HG02981 (cell line): ENCODE measurements at regions not wholly inside any gene's neighbourhood (a gene's known extent, or its start where the extent isn't known, plus 50 kb on each side); places are given as distances from the start of the nearest gene placed in this dataset.
"Not testable (repeated sequence)": the region's sequence is repeated elsewhere in the genome, so short reads cannot be mapped to it uniquely, and the experiment has no call there.

Experiments
- ATAC-seq: cut with Tn5 transposase; IDR thresholded peaks from one replicate; pipeline ENCODE4 v1.9.1; 2021; ENCODE audit warnings: mild to moderate bottlenecking, moderate library complexity; ENCODE audit not compliant: unreplicated experiment

DNA sequence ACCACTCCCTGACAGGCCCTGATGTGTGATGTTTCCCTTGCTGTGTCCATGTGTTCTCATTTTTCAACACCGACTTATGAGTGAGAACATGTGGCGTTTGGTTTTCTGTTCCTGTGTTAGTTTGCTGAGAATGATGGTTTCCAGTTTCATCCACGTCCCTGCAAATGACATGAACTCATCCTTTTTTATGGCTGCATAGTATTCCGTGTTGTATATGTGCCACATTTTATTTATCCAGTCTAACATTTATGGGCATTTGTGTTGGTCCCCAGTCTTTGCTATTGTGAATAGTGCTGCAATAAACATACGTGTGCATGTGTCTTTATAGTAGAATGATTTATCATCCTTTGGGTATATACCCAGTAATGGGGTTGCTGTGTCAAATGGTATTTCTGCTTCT, 830.3 kb upstream of the ADGRB3 start:
- not testable (repeated sequence) for ATAC-seq

DNA sequence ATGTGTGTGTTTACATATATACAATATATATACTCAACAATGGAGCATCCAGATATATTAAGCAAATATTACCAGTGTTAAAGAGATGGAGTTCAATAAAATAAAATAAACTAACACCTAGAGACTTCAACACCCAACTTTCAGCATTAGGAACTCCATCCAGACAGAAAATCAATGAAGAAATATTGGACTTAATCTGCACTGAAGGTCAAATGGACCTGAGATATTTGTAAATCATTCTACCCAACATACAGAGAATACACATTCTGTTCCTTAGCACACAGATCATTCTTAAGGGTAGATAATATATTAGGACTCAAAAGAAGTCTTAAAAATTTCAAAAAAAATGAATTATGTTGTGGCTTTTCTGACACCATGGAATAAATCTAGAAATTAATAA, 832.3 kb upstream of the ADGRB3 start:
- ATAC-seq: no peak

DNA sequence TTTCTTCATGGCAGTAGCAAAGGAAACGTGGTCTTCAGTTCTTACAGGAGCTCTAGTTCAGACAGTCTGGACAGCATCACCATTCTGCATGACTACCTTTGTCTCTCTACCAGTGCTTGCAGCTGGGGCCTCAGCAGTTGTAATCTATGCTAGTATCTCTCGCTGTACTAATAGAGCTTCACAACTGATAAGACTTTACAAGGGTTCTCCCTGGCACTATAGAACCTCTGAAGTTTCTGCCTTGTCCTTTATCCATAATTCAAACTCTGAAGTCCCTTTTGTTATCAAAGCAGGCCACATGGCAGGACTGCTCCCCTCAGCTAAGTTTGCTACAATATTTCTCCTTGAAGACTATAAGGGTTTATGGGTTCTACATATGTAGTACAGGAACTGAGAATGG, 842.1 kb upstream of the ADGRB3 start:
- no peak for ATAC-seq

DNA sequence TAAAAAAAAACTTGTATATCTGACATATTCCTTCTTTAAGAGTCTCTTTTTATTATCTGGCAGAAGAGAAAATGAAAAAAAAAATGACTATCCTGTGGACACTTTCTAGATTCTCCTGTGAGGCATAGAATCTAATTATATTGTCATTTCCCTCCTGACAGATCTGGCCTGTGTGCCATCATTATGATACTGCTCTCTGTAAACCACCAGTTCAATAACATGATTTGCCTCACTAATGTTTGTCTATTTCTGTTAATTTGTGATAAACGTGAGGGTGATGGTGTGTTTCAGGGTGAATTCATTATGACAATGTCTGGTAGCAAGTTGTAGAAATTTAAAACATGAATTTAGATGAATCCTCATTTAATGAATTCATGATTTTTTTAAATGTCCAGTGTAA, 844.5 kb upstream of the ADGRB3 start:
- ATAC-seq: no peak

DNA sequence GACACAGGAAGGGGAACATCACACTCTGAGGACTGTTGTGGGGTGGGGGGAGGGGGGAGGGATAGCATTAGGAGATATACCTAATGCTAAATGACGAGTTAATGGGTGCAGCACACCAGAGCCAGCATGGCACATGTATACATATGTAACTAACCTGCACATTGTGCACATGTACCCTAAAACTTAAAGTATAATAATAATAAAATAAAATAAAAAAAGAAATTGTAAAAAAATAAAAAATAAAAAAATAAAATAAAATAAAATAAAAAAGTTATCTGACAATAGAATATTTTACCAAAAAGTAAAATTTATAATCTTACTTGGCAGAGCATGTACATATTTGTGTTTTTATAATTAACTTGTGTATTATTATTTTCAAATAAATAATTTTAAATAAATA, 848.0 kb upstream of the ADGRB3 start:
- ATAC-seq: not testable (repeated sequence)

DNA sequence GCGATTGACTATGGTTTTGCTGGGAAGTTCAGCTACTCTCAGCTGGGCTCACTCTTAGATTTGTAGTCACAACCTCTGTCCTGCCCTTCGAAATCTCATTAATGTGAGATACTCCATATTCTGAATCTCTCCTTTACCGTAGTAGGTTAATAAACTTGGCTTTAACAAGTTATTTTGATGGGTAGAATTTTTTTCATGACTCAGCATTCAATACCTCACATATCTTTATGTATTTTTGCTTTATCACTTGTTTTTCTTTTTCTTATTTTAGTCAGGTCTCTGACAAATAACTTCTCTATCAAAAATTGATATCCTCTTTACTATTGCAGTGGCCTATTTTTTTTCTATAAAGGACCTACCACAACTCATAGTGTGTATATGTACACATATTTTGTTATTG, 855.2 kb upstream of the ADGRB3 start:
- no peak for ATAC-seq

DNA sequence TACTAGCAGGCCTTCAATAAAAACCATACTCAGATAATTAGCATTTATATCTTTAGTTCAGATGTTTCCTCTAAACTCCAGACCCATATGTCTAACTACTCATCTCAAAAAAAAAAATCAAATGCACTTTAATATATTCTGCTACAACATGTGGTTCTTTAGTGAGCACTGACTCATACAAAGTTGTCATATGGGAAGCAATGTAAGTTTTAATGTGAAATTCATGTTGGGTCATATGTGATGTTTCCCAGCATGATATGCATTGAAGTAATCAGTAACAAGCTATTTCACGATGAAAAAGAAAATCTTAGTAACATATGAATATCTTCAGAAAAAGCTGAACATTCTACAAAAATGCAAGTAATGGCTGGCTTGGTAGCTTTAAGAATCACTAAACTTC, 859.7 kb upstream of the ADGRB3 start:
- ATAC-seq: no peak

DNA sequence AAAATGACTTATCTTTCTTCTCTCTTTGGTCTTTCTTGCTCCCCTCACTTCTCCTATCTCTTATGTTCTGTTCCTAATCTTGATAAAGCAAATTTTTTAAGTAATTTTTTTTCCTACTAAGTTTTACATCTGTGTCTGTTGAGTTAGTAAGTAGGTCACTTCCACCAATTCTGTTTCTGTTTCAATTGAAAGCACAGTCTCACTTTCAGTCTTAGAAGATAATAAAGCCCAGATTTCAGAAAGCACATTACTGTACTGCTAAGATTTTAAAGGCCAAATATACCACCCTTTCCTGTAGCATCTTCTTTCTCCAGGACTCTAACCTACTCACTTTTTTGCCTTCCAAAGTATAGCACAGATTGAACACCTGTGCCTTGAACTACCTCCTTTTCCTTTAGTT, 866.1 kb upstream of the ADGRB3 start:
- peak; percentile 81 for ATAC-seq

DNA sequence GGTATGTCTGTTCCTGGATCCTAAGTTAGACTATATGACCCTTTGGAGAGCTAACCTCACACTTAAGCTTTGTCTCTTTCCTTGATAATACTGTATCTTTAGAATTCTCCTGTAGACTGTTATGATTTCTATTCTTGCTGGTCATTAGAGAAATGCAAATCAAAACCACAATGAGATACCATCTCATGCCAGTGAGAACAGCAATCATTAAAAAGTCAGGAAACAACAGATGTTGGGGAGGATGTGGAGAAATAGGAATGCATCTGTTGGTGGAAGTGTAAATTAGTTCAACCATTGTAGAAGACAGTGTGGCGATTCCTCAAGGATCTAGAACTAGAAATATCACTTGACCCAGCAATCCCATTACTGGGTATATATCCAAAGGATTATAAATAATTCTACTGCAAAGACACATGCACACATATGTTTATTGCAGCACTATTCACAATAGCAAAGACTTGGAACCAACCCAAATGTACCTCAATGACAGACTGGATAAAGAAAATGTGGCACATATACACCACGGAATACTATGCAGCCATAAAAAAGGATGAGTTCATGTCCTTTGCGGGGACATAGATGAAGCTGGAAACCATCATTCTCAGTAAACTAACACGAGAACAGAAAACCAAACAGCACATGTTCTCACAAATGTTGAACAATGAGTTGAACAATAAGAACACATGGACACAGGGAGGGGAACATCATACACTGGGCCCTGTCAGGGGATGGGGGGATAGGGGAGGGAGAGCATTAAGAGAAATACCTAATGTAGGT, 867.8 kb upstream of the ADGRB3 start:
- not testable (repeated sequence) for ATAC-seq

DNA sequence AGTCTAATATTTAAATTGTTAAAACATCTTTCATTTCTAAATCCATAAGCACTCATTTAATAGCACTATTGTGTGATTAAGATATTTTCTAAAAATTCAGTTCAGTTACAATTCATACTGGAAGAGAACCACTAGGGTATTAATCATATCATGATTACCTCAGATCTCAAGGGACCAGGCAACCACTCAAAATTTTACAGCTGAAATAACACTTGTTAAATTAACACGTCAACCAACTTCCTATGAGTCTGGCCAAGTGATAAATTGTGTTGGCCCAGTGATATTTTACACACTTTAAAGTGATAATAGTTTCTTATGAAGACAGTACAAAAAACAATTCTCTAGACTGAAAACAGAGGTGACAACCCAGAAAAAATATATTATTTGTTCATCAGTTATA, 869.0 kb upstream of the ADGRB3 start:
- no peak for ATAC-seq

DNA sequence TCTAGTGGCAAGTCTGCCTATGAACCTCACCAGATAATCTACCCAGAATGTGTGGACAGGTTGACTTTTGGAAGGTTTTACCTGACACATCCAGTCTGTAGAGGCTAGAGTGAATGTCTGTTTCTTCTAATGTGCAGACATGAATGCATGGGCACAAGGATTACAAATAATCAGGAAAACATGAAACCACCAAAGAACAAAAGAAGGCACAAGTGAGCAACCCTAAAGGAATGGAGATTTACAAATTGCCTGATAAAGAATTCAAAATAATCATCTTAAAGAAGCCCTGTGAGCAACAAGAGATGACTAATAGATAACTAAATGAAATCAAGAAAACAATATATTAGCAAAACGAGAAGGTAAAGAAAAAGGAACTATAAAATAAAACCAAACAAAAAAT, 876.1 kb upstream of the ADGRB3 start:
- ATAC-seq: no peak

DNA sequence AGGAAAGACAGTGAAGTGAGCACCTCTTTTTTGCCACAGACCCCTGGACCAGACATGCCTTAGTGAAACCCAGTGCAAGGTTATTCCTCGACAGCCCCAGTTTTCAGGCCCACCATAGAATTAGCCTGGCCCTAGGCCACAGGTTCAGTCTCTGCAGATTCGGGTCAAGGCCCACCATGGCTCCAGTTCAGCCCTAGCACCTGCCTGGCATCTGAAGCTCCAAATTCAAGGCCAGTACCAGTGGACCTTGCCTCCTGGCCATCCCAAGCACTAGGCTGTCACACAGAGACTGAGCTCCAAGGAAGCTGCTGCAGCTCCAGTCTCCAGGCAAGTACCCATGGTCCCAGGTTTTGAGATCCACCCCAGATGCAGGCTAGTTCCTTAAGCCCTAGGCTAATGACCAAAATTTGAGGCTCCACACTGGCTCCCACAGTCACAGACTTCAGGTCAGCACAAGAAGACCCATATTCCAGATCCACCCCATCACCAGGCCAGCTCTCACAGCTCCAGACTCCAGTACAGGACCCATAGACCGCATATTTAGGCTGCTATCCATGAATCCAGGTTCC, 877.5 kb upstream of the ADGRB3 start:
- ATAC-seq: no peak

DNA sequence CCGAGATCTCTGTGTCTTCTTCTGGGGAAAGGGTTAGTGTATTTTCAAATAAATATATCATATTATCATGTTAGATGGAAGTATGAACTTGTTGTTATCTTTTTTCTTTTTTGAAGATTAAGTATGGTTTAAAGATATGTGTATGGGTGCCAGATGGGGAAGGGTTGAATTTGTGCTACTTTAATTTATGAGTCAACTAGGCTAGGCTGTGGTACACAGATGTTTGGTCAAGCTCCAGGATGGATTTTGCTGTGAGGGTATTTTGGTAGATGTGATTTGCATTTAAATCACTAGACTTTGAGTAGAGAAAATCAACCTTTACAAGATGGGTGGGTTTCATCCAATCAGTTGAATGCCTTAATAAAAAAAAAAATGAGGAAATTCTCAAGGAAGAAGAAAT, 886.6 kb upstream of the ADGRB3 start:
- ATAC-seq: no peak

DNA sequence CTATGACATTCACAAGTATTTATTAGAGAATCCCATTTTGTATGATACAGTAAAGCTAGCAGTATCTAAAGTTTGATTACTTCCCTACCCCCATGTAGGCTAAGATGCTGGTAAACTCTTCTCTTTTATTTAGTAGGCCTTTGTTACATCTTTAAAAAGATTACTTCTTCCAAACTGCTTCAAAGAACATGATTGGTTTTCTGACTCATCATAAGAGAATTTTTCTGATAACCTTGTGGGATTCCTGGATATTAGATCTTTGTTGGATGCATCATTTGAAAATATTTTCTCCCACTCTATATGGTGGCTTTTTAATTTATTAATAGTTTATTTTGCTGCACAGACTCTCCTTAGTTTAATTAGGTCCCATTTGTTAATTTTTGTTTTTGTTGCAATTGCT, 898.3 kb upstream of the ADGRB3 start:
- ATAC-seq: no peak

DNA sequence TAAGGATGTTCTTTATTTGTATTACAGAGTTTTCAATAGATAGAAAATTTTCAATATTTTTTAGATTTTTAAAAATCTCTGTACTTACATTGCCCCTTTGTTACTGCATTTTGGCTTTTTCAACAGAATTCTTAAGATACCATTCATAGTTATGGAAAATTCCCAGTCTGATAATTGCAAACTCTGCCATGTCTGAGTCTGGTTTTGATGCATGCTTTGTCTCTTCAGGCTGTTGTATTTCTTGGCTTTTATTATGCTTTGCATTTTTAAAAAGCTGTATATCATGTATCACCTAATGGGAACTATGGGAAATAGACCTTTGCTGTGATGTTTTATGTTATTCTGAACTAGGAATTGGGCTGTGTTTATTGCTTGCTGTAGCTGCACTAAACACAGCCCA, 898.9 kb upstream of the ADGRB3 start:
- no peak for ATAC-seq

DNA sequence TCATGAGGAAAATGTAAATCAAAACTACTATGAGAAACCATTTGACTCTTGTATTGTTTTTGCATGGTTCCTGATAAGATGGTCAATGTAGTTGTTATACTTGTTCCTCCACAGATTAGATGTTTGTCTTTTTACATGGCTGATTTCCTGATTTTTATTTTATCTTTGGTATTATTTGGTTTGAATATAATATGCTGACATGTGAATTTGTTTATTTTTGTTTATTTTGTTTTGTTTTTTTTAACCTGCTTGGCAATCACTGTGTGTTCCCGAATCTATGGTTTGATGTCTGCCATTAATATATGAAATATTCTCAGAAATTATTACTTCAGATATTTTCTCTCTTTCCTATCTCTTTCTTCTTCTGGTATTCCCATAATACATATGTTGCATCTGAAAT, 899.5 kb upstream of the ADGRB3 start:
- ATAC-seq: no peak

DNA sequence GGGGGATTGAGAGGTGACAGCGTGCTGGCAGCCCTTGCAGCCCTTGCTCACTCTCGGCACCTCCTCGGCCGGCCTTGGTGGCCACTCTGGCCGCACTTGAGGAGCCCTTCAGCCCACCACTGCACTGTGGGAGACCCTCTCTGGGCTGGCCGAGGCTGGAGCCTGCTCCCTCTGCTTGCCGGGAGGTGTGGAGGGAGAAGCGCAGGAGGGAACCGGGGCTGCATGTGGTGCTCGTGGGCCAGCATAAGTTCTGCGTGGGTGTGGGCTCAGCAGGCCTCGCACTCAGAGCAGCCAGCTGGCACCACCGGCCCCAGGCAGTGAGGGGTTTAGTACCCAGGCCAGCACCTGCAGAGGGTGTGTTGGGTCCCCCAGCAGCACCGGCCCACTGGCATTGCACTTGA, 912.2 kb upstream of the ADGRB3 start:
- ATAC-seq: no peak

DNA sequence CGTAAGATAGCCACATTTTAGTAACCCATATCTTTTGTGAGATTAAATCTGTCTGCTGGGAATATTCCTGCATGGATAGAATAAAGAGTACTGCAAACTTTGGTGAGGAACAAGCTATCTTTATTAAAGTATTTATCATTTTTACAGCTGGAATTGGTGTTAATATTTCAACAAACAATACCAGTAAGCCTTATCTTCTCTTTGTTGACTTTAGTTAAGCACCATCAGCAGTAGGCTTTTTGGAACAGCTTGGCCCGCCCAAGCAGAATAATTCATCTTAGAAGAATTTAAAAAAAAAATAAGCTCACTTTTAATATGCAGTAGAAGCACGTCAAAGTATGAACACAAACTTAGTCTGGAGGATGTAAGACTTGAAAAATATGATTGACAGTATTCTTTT, 917.8 kb upstream of the ADGRB3 start:
- ATAC-seq: no peak

DNA sequence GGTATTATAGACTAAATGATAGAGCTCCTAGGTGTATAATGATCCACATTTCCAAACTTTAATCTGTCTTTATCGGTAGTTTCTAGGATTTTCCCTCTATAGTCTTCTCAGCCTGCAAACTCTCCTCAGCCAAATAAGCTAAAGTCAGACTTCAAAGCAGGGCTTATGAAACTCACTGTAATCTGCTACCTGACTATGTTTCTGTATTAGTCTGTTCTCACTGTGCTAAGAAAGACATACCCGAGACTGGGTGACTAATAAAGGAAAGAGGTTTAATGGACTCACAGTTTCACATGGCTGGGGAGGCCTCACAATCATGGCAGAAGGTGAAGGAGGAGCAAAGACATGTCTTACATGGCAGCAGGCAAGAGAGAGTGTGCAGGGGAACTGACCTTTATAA, 928.7 kb upstream of the ADGRB3 start:
- no peak for ATAC-seq

DNA sequence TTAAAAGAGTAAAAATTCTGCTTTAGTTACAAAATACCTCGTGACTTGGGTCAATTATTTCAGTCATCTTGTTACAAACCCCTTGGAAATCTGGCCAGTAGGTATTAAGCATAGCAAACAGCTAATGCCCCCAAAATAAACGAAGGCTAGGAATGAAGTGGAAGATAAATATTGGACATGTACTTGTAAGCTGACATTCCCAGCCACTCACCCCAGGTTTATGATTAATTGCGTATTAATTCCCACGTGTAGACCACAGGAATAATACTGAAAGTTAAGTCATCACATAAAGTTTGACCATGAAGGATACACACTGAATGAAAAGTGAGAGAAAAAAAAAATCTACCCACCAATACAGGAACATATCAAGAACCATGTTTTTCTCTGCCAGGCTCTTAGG, 936.5 kb upstream of the ADGRB3 start:
- no peak for ATAC-seq

DNA sequence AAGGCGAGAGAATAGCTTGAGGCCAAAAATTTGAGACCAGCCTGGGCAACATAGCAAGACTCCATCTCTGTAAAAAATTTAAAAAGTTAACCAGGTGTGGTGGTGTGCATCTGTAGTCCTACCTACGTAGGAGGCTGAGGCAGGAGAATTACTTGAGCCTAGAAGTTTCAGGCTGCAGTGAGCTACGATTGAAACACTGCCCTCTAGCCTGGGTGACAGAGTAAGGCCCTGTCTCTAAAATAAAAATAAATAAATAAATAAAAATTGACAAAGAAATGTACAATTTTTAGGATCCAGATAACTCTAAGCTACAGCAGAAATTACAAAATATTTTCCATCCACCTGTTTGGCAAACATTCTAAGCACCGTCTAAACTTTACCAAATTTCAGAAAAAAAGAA, 941.0 kb upstream of the ADGRB3 start:
- ATAC-seq: no peak

DNA sequence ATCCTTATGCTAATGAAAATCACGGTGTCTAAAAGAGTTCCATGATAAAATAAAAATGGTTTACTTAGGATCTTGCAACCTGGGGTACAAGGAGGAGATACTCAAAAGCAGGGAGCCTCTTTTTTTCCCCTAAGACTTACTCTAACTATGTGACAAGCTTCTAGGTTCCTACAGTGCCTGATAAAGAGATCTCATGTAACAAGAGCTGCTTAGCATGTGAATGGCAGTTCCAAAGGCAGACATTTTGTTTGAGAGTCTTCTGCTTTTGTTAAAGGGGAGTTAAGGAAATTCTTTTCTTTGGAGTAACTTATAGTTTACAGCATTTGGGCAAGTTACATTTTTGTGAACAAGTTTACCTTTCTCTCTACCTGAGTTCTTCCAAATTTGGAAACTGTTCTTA, 945.8 kb upstream of the ADGRB3 start:
- ATAC-seq: no peak

DNA sequence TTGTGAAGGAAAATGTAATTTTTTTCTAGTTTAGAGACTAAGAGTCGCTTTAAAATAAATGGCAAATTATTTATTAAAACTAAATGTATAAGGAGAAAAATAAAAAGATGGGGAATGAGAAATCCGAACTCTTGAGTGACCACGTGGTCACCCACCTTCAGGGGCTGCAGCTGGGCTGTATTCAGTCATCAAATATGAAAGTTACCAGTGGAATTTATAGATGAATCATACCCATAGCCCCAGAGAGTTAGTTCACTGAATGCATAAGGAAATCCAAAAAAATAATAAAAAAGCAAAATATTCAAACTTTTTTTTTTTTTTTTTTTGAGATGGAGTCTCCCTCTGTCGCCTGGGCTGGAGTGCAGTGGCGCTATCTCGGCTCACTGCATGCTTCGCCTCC, 947.7 kb upstream of the ADGRB3 start:
- no peak for ATAC-seq
